Cardiac muscle cell (in vitro differentiated cells and primary cell): ENCODE measurements at regions not wholly inside any gene's neighbourhood (a gene's known extent, or its start where the extent isn't known, plus 50 kb on each side); places are given as distances from the start of the nearest gene placed in this dataset.

Source experiments
- DNase-seq, 2 donors: peaks; one replicate each; pipeline versions ENCODE4 v3.0.0 to v3.0.0-alpha.2; 2010 to 2017; ENCODE audit warnings: low read depth in 1 of 2, low spot score in 1 of 2
- H3K27ac ChIP-seq: fragments of 200-600 bp; sonication (generic); 2 replicates; pipeline ENCODE4 v1.5.1; 2016
- H3K27me3 ChIP-seq: fragments of 200-600 bp; sonication (generic); 2 replicates; pipeline ENCODE4 v1.6.0; 2016; ENCODE audit warnings: control low read depth
- H3K36me3 ChIP-seq: fragments of 200-600 bp; sonication (generic); 2 replicates; pipeline ENCODE4 v1.5.1; 2016; ENCODE audit warnings: control low read depth
- H3K4me1 ChIP-seq: fragments of 200-600 bp; sonication (generic); 2 replicates; pipeline ENCODE4 v1.8.1; 2017; ENCODE audit warnings: low read depth, mild to moderate bottlenecking, mixed run types
- H3K4me3 ChIP-seq: fragments of 200-600 bp; sonication (generic); 2 replicates; pipeline ENCODE4 v1.5.1; 2016; ENCODE audit warnings: mild to moderate bottlenecking
- H3K9me3 ChIP-seq: fragments of 200-600 bp; sonication (generic); 2 replicates; pipeline ENCODE4 v1.5.1; 2017; ENCODE audit warnings: low read depth, mild to moderate bottlenecking, control low read depth
- CTCF ChIP-seq: IDR thresholded peaks from 2 replicates; pipeline ENCODE4 v1.5.1; 2012; ENCODE audit warnings: low read depth, mild to moderate bottlenecking, low read length

DNA sequence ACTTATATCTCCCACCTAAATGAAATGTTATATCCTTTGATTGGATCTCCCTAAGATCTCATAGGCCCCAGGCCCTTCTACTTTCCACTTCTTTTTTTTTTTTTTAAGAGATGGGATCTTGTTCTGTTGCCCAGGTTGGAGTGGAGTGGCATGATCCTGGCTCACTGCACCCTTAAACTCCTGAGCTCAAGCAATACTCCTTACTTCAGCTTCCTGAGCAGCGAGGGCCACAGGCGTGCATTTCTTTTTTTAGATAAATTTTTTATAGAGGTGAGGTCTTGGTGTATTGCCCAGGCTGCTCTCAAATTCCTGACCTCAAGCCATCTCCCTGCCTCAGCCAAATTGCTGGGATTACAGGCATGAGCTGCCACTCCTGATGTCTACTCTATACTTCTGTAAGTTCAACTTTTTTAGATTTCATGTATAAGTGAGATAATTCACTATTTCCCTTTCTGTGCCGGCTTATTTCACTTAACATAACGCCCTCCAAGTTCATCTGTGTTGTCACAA is 987.5 kb upstream of the NCAM2 start:
- no peaks in the 10 kb centered on the region for H3K27me3 ChIP-seq
- no peak overlapping the region for H3K4me3 ChIP-seq
- DNase-seq = no peak
- TF ChIP-seq CTCF = no peak
- no peak overlapping the region for H3K27ac ChIP-seq
- H3K9me3 ChIP-seq = no peaks in the 10 kb centered on the region
- no peaks in the 10 kb centered on the region for H3K4me1 ChIP-seq
- no peaks in the 10 kb centered on the region for H3K36me3 ChIP-seq

DNA sequence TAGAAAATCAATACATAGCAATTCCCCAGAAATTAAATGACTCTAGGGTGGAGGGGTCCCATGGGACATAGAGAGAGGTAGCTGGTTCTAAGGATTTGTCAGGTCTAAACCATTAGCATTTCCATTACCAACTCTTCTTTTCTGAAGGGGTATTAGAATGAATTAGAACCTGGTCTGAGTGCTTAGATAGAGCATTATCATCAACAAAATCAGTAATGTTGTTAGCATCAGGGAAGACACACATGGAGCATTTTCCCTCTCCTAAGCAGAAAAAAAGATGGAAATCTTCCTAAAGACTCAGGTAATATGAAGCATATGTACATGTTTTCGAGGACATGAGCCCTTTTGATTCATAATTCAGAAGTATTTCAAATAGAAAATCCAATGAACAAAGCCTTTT is 984.4 kb upstream of the NCAM2 start:
- no peak for TF ChIP-seq CTCF
- Histone ChIP-seq H3K9me3 (no peaks in the 10 kb centered on the region), H3K4me3 (no peak overlapping the region), H3K4me1 (no peaks in the 10 kb centered on the region), H3K27me3 (no peaks in the 10 kb centered on the region), H3K27ac (no peak overlapping the region), H3K36me3 (no peaks in the 10 kb centered on the region)
- no peak for DNase-seq

- Histone ChIP-seq H3K9me3 (no peaks in the 10 kb centered on the region), H3K27me3 (no peaks in the 10 kb centered on the region), H3K36me3 (no peaks in the 10 kb centered on the region), H3K4me3 (no peak overlapping the region), H3K27ac (no peak overlapping the region), H3K4me1 (no peaks in the 10 kb centered on the region)
- no peak for DNase-seq
- TF ChIP-seq CTCF = no peak
Observed at GRCh38 chr21:20016435-20017005, 981.7 kb upstream of the NCAM2 start.

DNA sequence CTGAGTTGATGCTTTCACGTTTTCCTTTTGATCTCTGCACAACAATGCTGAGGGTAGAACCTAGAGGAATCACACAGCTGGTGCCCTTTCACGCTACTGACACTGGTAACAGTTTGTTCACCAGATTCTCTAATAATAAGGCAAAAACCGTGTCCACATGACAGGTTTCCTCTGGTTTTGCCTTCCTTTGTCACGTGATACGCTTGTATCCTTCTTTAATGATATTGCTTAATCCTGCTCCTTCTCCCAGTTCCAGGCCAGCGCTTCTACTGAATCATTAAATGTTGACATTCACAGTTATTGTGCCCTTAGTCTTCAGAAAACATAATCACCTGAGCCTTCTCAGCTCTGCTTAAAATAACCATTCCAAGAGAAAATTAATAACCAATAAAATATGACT is 978.2 kb upstream of the NCAM2 start:
- H3K27ac ChIP-seq = no peak overlapping the region
- H3K9me3 ChIP-seq = no peaks in the 10 kb centered on the region
- no peaks in the 10 kb centered on the region for H3K36me3 ChIP-seq
- no peak overlapping the region for H3K4me3 ChIP-seq
- H3K4me1 ChIP-seq = no peaks in the 10 kb centered on the region
- no peak for DNase-seq
- H3K27me3 ChIP-seq = no peaks in the 10 kb centered on the region
- no peak for TF ChIP-seq CTCF

DNA sequence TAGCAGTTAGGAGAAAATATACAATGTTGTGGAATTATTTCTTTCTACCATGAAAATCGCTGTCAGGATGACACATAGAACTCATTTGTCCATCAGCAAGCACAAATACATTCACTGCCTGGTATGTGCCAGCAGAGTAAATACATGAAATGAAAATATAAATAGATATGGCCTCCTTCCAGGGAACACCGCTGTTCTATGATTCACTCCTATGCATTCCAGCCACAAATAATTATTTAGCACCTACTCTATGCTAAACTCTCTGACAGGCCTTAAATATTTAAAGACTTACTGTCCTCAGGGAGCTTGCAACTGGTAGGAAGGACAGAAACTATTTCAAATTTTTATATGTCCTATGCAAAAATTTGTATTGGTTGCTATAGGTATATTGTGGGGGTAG is 975.0 kb upstream of the NCAM2 start:
- Histone ChIP-seq H3K36me3 (no peaks in the 10 kb centered on the region), H3K4me3 (no peak overlapping the region), H3K4me1 (no peaks in the 10 kb centered on the region), H3K27me3 (no peaks in the 10 kb centered on the region), H3K9me3 (no peaks in the 10 kb centered on the region), H3K27ac (no peak overlapping the region)
- DNase-seq = no peak
- no peak for TF ChIP-seq CTCF
